HG03457 (cell line): ENCODE measurements at regions not wholly inside any gene's neighbourhood (a gene's known extent, or its start where the extent isn't known, plus 50 kb on each side); places are given as distances from the start of the nearest gene placed in this dataset.
"Not testable (repeated sequence)": the region's sequence is repeated elsewhere in the genome, so short reads cannot be mapped to it uniquely, and the experiment has no call there.

Source experiments
- ATAC-seq: cut with Tn5 transposase; IDR thresholded peaks from one replicate; pipeline ENCODE4 v1.9.1; 2021; ENCODE audit warnings: moderate number of reproducible peaks; ENCODE audit not compliant: unreplicated experiment

- ATAC-seq = no peak
These were observed 293.3 kb upstream of the RGMA start for GRCh38 chr15:93382200-93382820.

- no peak for ATAC-seq
These were observed 289.5 kb upstream of the RGMA start for GRCh38 chr15:93378558-93378957.

GRCh38 chr15:93372865-93373223 lies 283.8 kb upstream of the RGMA start:
- ATAC-seq = no peak

- ATAC-seq = no peak
These were observed 283.3 kb upstream of the RGMA start for GRCh38 chr15:93372208-93372864.

- ATAC-seq = no peak
These were observed 277.5 kb upstream of the RGMA start for GRCh38 chr15:93366387-93367100.

- no peak for ATAC-seq
These were observed 273.8 kb upstream of the RGMA start for GRCh38 chr15:93362821-93363220.

GRCh38 chr15:93362203-93362602 lies 273.2 kb upstream of the RGMA start:
- ATAC-seq = no peak

- no peak for ATAC-seq
These were observed 272.7 kb upstream of the RGMA start for GRCh38 chr15:93361703-93362102.

GRCh38 chr15:93360976-93361375 lies 272.0 kb upstream of the RGMA start:
- ATAC-seq = no peak

- no peak for ATAC-seq
These were observed 271.3 kb upstream of the RGMA start for GRCh38 chr15:93360318-93360717.

GRCh38 chr15:93359425-93360131 lies 270.6 kb upstream of the RGMA start:
- ATAC-seq = no peak

- no peak for ATAC-seq
These were observed 270.0 kb upstream of the RGMA start for GRCh38 chr15:93359060-93359408.

- ATAC-seq = no peak
These were observed 269.4 kb upstream of the RGMA start for GRCh38 chr15:93358166-93359059.

GRCh38 chr15:93348711-93349545 lies 259.9 kb upstream of the RGMA start:
- no peak for ATAC-seq

- no peak for ATAC-seq
These were observed 259.0 kb upstream of the RGMA start for GRCh38 chr15:93347986-93348385.

GRCh38 chr15:93345981-93346380 lies 257.0 kb upstream of the RGMA start:
- no peak for ATAC-seq

GRCh38 chr15:93343402-93343801 lies 254.4 kb upstream of the RGMA start:
- ATAC-seq = not testable (repeated sequence)

GRCh38 chr15:93341164-93341563 lies 252.2 kb upstream of the RGMA start:
- no peak for ATAC-seq

- no peak for ATAC-seq
These were observed 251.4 kb upstream of the RGMA start for GRCh38 chr15:93340406-93340805.

- ATAC-seq = no peak
These were observed 244.8 kb upstream of the RGMA start for GRCh38 chr15:93333796-93334195.
